GM12878 (cell line): ENCODE measurements at regions not wholly inside any gene's neighbourhood (a gene's known extent, or its start where the extent isn't known, plus 50 kb on each side); places are given as distances from the start of the nearest gene placed in this dataset.

Experiments used
- CTCF ChIP-seq, 3 experiments: IDR thresholded peaks in 2 of 3; conservative IDR thresholded peaks in 1 of 3; 2 replicates each; pipeline ENCODE4 v1.5.1; 2011; ENCODE audit warnings: low read depth in 3 of 3, low read length in 3 of 3, mild to moderate bottlenecking in 3 of 3, control low read depth in 2 of 3, moderate library complexity in 2 of 3, inconsistent platforms in 1 of 3, mixed read lengths in 1 of 3; ENCODE audit not compliant: control insufficient read depth in 2 of 3, insufficient read depth in 1 of 3; ENCODE audit errors: extremely low read depth in 1 of 3
- POLR2AphosphoS5 ChIP-seq: IDR thresholded peaks from 2 replicates; pipeline ENCODE4 v1.6.1; 2011; ENCODE audit warnings: mild to moderate bottlenecking, low read length, inconsistent platforms
- RAD21 ChIP-seq: IDR thresholded peaks from 2 replicates; pipeline ENCODE4 v1.6.1; 2011; ENCODE audit warnings: mild to moderate bottlenecking, low read depth, low read length, moderate library complexity; ENCODE audit not compliant: insufficient read depth
- SMARCA5 ChIP-seq: fragments of 450-650 bp; IDR thresholded peaks from 2 replicates; pipeline ENCODE4 v1.6.1; 2017; ENCODE audit warnings: mild to moderate bottlenecking
- ZBTB40 ChIP-seq: fragments of 450-650 bp; IDR thresholded peaks from 2 replicates; pipeline ENCODE4 v1.6.1; 2016; ENCODE audit warnings: mild to moderate bottlenecking, moderate library complexity, borderline replicate concordance
- ZNF24 ChIP-seq: fragments of 450-650 bp; IDR thresholded peaks from 2 replicates; pipeline ENCODE4 v1.6.1; 2017; ENCODE audit warnings: antibody characterized with exemption, mild to moderate bottlenecking
- TF ChIP-seq, protein P1 (sequence below): IDR thresholded peaks from 2 replicates; pipeline ENCODE4 v1.6.1; 2012; ENCODE audit warnings: low read depth, low read length, improper control_type of control experiment

- TF ChIP-seq, protein P1, sequence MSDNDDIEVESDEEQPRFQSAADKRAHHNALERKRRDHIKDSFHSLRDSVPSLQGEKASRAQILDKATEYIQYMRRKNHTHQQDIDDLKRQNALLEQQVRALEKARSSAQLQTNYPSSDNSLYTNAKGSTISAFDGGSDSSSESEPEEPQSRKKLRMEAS: no peak
- no peak for TF ChIP-seq POLR2AphosphoS5
- no peak for TF ChIP-seq CTCF (IDR thresholded peaks at IDR 0.05 in 2 of 3, conservative IDR thresholded peaks at IDR 0.05 in 1 of 3; ENCODE audit: control insufficient read depth in 2 of 3, extremely low read depth in 1 of 3, insufficient read depth in 1 of 3, low read depth in 3 of 3, low read length in 3 of 3)
- TF ChIP-seq RAD21: no peak
- no peak for TF ChIP-seq ZBTB40
- no peak for TF ChIP-seq ZNF24
- no peak for TF ChIP-seq SMARCA5
These were observed 111.4 kb downstream of the ATXN3L start for GRCh38 chrX:13208281-13208935.
